Hepatocyte (in vitro differentiated cells): ENCODE measurements at regions not wholly inside any gene's neighbourhood (a gene's known extent, or its start where the extent isn't known, plus 50 kb on each side); places are given as distances from the start of the nearest gene placed in this dataset.

Experiments used
- DNase-seq: peaks from one replicate; pipeline ENCODE4 v3.0.0-alpha.2; 2016; ENCODE audit warnings: low spot score
- H2AFZ ChIP-seq: fragments of 200-600 bp; sonication (generic); 2 replicates; pipeline ENCODE4 v1.6.0; 2016; ENCODE audit warnings: antibody characterized with exemption, mild to moderate bottlenecking
- H3K27ac ChIP-seq: fragments of 200-600 bp; sonication (generic); 2 replicates; pipeline ENCODE4 v1.5.1; 2016; ENCODE audit warnings: mild to moderate bottlenecking
- H3K27me3 ChIP-seq: fragments of 200-600 bp; sonication (generic); 2 replicates; pipeline ENCODE4 v1.6.1; 2016
- H3K36me3 ChIP-seq: fragments of 200-600 bp; sonication (generic); replicated peaks from 2 replicates; pipeline ENCODE4 v1.5.1; 2016; ENCODE audit warnings: low read depth; ENCODE audit not compliant: insufficient read depth
- H3K4me1 ChIP-seq: fragments of 200-600 bp; sonication (generic); 2 replicates; pipeline ENCODE4 v1.5.1; 2016; ENCODE audit warnings: mild to moderate bottlenecking, moderate library complexity; ENCODE audit not compliant: insufficient read depth
- H3K4me2 ChIP-seq: fragments of 200-600 bp; sonication (generic); 2 replicates; pipeline ENCODE4 v1.6.0; 2016
- H3K4me3 ChIP-seq: fragments of 200-600 bp; sonication (generic); 2 replicates; pipeline ENCODE4 v1.5.1; 2016; ENCODE audit warnings: mild to moderate bottlenecking
- H3K79me2 ChIP-seq: fragments of 200-600 bp; sonication (generic); 2 replicates; pipeline ENCODE4 v1.6.0; 2017; ENCODE audit warnings: mild to moderate bottlenecking
- H3K9me2 ChIP-seq: fragments of 200-600 bp; sonication (generic); replicated peaks from 2 replicates; pipeline ENCODE4 v1.6.0; 2017; ENCODE audit warnings: mild to moderate bottlenecking; ENCODE audit not compliant: insufficient read depth
- H3K9me3 ChIP-seq: fragments of 200-600 bp; sonication (generic); 2 replicates; pipeline ENCODE4 v1.5.1; 2016; ENCODE audit warnings: low read depth, mild to moderate bottlenecking
- H4K20me1 ChIP-seq: fragments of 200-600 bp; sonication (generic); 2 replicates; pipeline ENCODE4 v1.6.0; 2016; ENCODE audit warnings: mild to moderate bottlenecking; ENCODE audit not compliant: insufficient read depth, poor library complexity, severe bottlenecking
- EZH2 ChIP-seq: fragments of 200-600 bp; sonication (generic); IDR thresholded peaks from 2 replicates; pipeline ENCODE4 v1.6.1; 2016; ENCODE audit warnings: antibody characterized with exemption, mild to moderate bottlenecking, borderline replicate concordance
- EZH2phosphoT487 ChIP-seq: fragments of 200-600 bp; sonication (generic); IDR thresholded peaks from one replicate; pipeline ENCODE4 v1.6.1; 2018; ENCODE audit warnings: antibody characterized with exemption, mild to moderate bottlenecking, low read depth, moderate library complexity; ENCODE audit not compliant: unreplicated experiment, severe bottlenecking
- WGBS: methylation state at CpG from one replicate; pipeline ENCODE4 v1.1.6; 2016; ENCODE audit warnings: low lambda C conversion rate; ENCODE audit errors: missing lambda C conversion rate; 5-methylcytosine and 5-hydroxymethylcytosine counted together
- TF ChIP-seq, protein P1 (sequence below): fragments of 200-600 bp; sonication (generic); IDR thresholded peaks from 2 replicates; pipeline ENCODE4 v1.5.1; 2016; ENCODE audit warnings: antibody characterized with exemption, mild to moderate bottlenecking; ENCODE audit not compliant: poor library complexity

DNA sequence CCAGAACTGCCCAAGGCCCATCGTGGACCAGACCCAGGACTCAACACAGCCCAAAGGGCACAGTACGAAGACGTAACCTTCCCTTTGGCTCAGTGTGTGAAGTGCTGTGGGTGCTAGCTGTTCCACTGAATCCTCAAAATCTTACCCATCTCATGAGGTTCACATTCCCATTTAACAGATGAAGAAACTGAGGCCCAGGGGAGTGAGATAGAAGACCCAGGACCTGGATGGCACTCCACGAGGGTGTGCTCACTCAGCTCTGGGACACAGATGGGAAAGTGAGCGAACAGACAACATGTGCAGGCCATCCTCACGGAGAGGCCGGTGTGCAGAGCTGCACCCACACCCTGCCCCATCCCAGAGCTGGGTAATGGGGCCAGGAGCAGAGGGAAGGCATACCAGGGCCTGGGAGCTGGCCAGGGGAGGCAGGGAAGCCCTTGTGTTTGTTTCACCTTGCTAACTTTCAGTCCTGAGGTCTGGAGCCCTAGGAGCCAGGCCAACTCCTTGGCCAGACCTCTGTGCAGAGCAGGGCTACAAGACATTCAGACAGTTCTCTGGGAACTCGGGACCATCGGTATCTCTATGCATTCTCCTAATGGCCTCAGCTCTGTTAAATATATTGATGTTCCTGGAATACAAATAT is 100.3 kb upstream of the ZMIZ1 start:
- Histone ChIP-seq H3K79me2 (no peaks in the 10 kb centered on the region), H3K27me3 (no peaks in the 10 kb centered on the region), H4K20me1 (no peaks in the 10 kb centered on the region), H2AFZ (no peak overlapping the region), H3K27ac (no peak overlapping the region), H3K9me2 (no peaks in the 10 kb centered on the region), H3K4me3 (no peak overlapping the region), H3K9me3 (no peaks in the 10 kb centered on the region), H3K36me3 (no peaks in the 10 kb centered on the region), H3K4me1 (peaks cover 29% of the 10 kb centered on the region), H3K4me2 (no peak overlapping the region)
- TF ChIP-seq EZH2phosphoT487 (no peak), EZH2 (no peak)
- TF ChIP-seq, protein P1, sequence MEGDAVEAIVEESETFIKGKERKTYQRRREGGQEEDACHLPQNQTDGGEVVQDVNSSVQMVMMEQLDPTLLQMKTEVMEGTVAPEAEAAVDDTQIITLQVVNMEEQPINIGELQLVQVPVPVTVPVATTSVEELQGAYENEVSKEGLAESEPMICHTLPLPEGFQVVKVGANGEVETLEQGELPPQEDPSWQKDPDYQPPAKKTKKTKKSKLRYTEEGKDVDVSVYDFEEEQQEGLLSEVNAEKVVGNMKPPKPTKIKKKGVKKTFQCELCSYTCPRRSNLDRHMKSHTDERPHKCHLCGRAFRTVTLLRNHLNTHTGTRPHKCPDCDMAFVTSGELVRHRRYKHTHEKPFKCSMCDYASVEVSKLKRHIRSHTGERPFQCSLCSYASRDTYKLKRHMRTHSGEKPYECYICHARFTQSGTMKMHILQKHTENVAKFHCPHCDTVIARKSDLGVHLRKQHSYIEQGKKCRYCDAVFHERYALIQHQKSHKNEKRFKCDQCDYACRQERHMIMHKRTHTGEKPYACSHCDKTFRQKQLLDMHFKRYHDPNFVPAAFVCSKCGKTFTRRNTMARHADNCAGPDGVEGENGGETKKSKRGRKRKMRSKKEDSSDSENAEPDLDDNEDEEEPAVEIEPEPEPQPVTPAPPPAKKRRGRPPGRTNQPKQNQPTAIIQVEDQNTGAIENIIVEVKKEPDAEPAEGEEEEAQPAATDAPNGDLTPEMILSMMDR: no peak
- DNase-seq: no peak
- 96% methylated on average over 9 of the region's 9 CpGs for WGBS

DNA sequence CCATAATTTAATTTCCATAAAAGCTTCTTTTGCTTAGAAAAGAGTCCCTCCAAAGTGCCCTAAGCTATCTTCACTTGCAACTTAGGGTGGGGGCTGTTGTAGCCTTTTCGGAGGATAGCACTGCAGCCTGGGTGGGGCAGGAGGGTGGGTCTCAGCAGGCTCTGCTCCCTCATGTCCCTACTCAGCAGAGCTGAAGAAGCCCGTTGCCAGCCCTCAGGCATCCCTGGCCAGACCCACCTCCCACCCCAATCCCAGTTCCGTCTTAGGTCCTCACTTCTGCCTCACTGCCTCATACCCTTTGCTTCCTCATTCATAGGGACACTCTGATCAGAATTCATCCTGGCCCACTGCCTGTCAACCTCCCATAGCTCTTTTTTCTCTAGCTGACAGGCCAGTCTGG is 99.8 kb upstream of the ZMIZ1 start:
- Histone ChIP-seq H3K4me1 (peaks cover 29% of the 10 kb centered on the region), H3K4me2 (no peak overlapping the region), H3K9me2 (no peaks in the 10 kb centered on the region), H3K27me3 (no peaks in the 10 kb centered on the region), H3K79me2 (no peaks in the 10 kb centered on the region), H4K20me1 (no peaks in the 10 kb centered on the region), H3K27ac (no peak overlapping the region), H2AFZ (no peak overlapping the region), H3K4me3 (no peak overlapping the region), H3K36me3 (no peaks in the 10 kb centered on the region), H3K9me3 (no peaks in the 10 kb centered on the region)
- TF ChIP-seq, protein P1: no peak
- no peak for TF ChIP-seq EZH2
- no peak for TF ChIP-seq EZH2phosphoT487
- WGBS: 80% methylated on average over 3 of the region's 3 CpGs
- no peak for DNase-seq

DNA sequence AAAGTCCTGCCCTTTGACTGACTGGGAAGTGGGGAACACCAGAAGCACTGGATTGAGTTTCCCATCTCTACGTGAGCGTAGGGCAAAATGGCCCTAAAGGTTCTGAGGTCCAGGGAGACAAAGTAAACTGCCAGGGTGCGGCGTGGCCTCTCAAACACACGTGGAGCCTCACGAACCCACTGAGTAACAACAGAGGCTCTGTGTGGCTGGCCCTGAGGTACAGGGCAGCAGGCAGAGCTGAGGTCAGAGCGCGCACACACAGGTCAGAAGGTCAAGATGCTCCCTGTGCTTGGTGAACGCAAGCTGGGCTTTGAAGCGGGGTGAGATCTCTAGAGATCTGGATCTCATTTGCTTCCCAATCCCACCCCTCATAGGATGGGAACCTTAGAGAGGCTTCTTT is 99.0 kb upstream of the ZMIZ1 start:
- Histone ChIP-seq H3K4me1 (peaks cover 32% of the 10 kb centered on the region), H3K27ac (no peak overlapping the region), H3K9me3 (no peaks in the 10 kb centered on the region), H3K79me2 (no peaks in the 10 kb centered on the region), H3K9me2 (no peaks in the 10 kb centered on the region), H4K20me1 (no peaks in the 10 kb centered on the region), H3K36me3 (no peaks in the 10 kb centered on the region), H3K4me2 (no peak overlapping the region), H3K4me3 (no peak overlapping the region), H3K27me3 (no peaks in the 10 kb centered on the region), H2AFZ (no peak overlapping the region)
- 84% methylated on average over 10 of the region's 10 CpGs for WGBS
- TF ChIP-seq EZH2phosphoT487: no peak
- TF ChIP-seq EZH2: no peak
- TF ChIP-seq, protein P1: no peak
- DNase-seq: no peak
